ENCODE measurements at regions not wholly inside any gene's neighbourhood (a gene's known extent, or its start where the extent isn't known, plus 50 kb on each side); places are given as distances from the start of the nearest gene placed in this dataset.
"Not testable (repeated sequence)": the region's sequence is repeated elsewhere in the genome, so short reads cannot be mapped to it uniquely, and the experiment has no call there.

DNA sequence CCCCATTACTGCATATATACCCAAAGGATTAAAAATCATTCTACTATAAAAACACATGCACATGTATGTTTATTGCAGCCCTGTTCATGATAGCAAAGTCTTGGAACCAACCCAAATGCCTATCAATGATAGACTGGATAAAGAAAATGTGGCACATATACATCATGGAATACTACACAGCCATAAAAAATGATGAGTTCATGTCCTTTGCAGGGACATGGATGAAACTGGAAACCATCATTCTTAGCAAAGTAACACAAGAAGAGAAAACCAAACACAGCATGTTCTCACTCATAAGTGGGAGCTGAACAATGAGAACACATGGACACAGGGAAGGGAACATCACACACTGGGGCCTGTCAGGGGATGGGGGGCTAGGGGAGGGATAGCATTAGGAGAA, 180.0 kb upstream of the TENT5A start:
- TF ChIP-seq, protein P1, sequence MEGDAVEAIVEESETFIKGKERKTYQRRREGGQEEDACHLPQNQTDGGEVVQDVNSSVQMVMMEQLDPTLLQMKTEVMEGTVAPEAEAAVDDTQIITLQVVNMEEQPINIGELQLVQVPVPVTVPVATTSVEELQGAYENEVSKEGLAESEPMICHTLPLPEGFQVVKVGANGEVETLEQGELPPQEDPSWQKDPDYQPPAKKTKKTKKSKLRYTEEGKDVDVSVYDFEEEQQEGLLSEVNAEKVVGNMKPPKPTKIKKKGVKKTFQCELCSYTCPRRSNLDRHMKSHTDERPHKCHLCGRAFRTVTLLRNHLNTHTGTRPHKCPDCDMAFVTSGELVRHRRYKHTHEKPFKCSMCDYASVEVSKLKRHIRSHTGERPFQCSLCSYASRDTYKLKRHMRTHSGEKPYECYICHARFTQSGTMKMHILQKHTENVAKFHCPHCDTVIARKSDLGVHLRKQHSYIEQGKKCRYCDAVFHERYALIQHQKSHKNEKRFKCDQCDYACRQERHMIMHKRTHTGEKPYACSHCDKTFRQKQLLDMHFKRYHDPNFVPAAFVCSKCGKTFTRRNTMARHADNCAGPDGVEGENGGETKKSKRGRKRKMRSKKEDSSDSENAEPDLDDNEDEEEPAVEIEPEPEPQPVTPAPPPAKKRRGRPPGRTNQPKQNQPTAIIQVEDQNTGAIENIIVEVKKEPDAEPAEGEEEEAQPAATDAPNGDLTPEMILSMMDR (IDR thresholded peaks at IDR 0.05; ENCODE audit: extremely low read depth in 1 of 2, insufficient read depth in 1 of 2, low read depth in 1 of 2, low read length in 2 of 2): not testable (repeated sequence)
- TF ChIP-seq POLR2AphosphoS5 (IDR thresholded peaks at IDR 0.05; ENCODE audit: insufficient read depth, low read depth, low read length); POLR2A (IDR thresholded peaks at IDR 0.05; ENCODE audit: low read depth, low read length); MYC (IDR thresholded peaks at IDR 0.05; ENCODE audit: low read depth, low read length); EZH2 (IDR thresholded peaks at IDR 0.05; ENCODE audit: borderline replicate concordance, low read depth, low read length, severe bottlenecking): not testable (repeated sequence)
- TF ChIP-seq, protein P2, sequence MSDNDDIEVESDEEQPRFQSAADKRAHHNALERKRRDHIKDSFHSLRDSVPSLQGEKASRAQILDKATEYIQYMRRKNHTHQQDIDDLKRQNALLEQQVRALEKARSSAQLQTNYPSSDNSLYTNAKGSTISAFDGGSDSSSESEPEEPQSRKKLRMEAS (IDR thresholded peaks at IDR 0.05; ENCODE audit: insufficient read depth, insufficient read length): not testable (repeated sequence)

Data from endothelial cell of umbilical vein (primary cell).